K562 (cell line): ENCODE measurements at regions not wholly inside any gene's neighbourhood (a gene's known extent, or its start where the extent isn't known, plus 50 kb on each side); places are given as distances from the start of the nearest gene placed in this dataset.

Source experiments
- ATAC-seq: fragments of 200-7000 bp; cut with Tn5 transposase; 3 replicates; pipeline ENCODE4 v1.9.1; 2020; ENCODE audit warnings: moderate library complexity
- BruUV-seq: library from RNA; stranded (reverse); fragments of 400-500 nt; replicated peaks from 2 replicates; lab custom pipeline; 2021; lab: Mats Ljungman, UMichigan
- CTCF ChIA-PET: fragments of 300-600 bp; formaldehyde crosslinking; extraction: SDS; loops from one replicate; lab custom pipeline; 2021; ENCODE audit warnings: low intra/inter-chr PET ratio; lab: Yijun Ruan, JAX
- POLR2A ChIA-PET: fragments of 300-600, 350-650 bp; sonication (Branson Sonifier 250); formaldehyde crosslinking; extraction: SDS; loops from one replicate; lab custom pipeline; 2021; ENCODE audit warnings: antibody characterized with exemption, inconsistent platforms; lab: Yijun Ruan, JAX
- DNase-seq, 4 experiments: peaks; one replicate each; pipeline versions ENCODE4 v3.0.0 to v3.0.0-alpha.2; 2011 to 2018; ENCODE audit warnings: low spot score in 3 of 4, mixed read lengths in 3 of 4; ENCODE audit errors: extremely low read depth in 1 of 4
- FAIRE-seq: peaks from 2 replicates; lab custom pipeline; 2011; peaks lifted over from hg19 to GRCh38; lab: Jason Lieb, UNC
- H2AFZ ChIP-seq: 2 replicates; pipeline ENCODE4 v1.6.0; 2011; ENCODE audit warnings: low read depth, low read length, control low read depth, inconsistent platforms
- H3K27ac ChIP-seq: fragments of 200-600 bp; 3 replicates; pipeline ENCODE4 v1.8.0; 2011; ENCODE audit warnings: low read depth, mild to moderate bottlenecking, control low read depth, inconsistent platforms, low read length, moderate library complexity, mixed read lengths; ENCODE audit errors: extremely low read depth
- H3K27me3 ChIP-seq, 2 experiments: fragments of 300-600 bp in 1 of 2; 2 replicates in 1 of 2; 3 replicates in 1 of 2; pipeline versions ENCODE4 v1.6.0 to v1.8.0; 2011; ENCODE audit warnings: inconsistent platforms in 2 of 2, low read length in 2 of 2, mild to moderate bottlenecking in 1 of 2, mixed read lengths in 1 of 2, moderate library complexity in 1 of 2; ENCODE audit not compliant: control insufficient read depth in 2 of 2, insufficient read depth in 2 of 2
- H3K36me3 ChIP-seq: fragments of 300-600 bp; 3 replicates; pipeline ENCODE4 v1.8.0; 2011; ENCODE audit warnings: mild to moderate bottlenecking, low read length, inconsistent platforms; ENCODE audit not compliant: control insufficient read depth, insufficient read depth
- H3K4me1 ChIP-seq, 2 experiments: fragments of 200-600 bp in 1 of 2; replicated peaks in 1 of 2; 2 replicates in 1 of 2; 3 replicates in 1 of 2; pipeline versions ENCODE4 v1.5.1 to v1.8.0; 2011; ENCODE audit warnings: inconsistent platforms in 2 of 2, low read length in 2 of 2, mild to moderate bottlenecking in 1 of 2, mixed read lengths in 1 of 2, moderate library complexity in 1 of 2; ENCODE audit not compliant: control insufficient read depth in 2 of 2, insufficient read depth in 2 of 2
- H3K4me2 ChIP-seq: 2 replicates; pipeline ENCODE4 v1.6.1; 2011; ENCODE audit warnings: low read length, control low read depth, inconsistent platforms, mixed read lengths; ENCODE audit not compliant: insufficient read depth
- H3K4me3 ChIP-seq: fragments of 200-600 bp; sonication (generic), shearing (Covaris generic); 2 replicates; pipeline ENCODE4 v1.5.1; 2016; ENCODE audit warnings: control low read depth, inconsistent platforms
- H3K79me2 ChIP-seq: fragments of 200-600 bp; 3 replicates; pipeline ENCODE4 v1.8.0; 2011; ENCODE audit warnings: low read length, inconsistent platforms; ENCODE audit not compliant: control insufficient read depth, insufficient read depth
- H3K9ac ChIP-seq, 2 experiments: 2 replicates each; pipeline versions ENCODE4 v1.6.0 to v1.6.1; 2011; ENCODE audit warnings: low read depth in 2 of 2, low read length in 2 of 2, control low read depth in 1 of 2, inconsistent platforms in 1 of 2, mild to moderate bottlenecking in 1 of 2, mixed read lengths in 1 of 2; ENCODE audit not compliant: insufficient read depth in 1 of 2
- H3K9me1 ChIP-seq: one replicate; pipeline ENCODE4 v1.6.0; 2011; ENCODE audit warnings: inconsistent platforms, mild to moderate bottlenecking, low read length, moderate library complexity; ENCODE audit not compliant: control insufficient read depth, insufficient read depth
- H3K9me3 ChIP-seq: replicated peaks from 2 replicates; pipeline ENCODE4 v1.5.1; 2011; ENCODE audit warnings: low read depth, low read length, inconsistent platforms; ENCODE audit not compliant: control insufficient read depth, insufficient read depth
- H4K20me1 ChIP-seq: replicated peaks from 2 replicates; pipeline ENCODE4 v1.6.1; 2011; ENCODE audit warnings: low read length, inconsistent platforms, mixed read lengths; ENCODE audit not compliant: control insufficient read depth, insufficient read depth
- ATF7 ChIP-seq: fragments of 450-650 bp; IDR thresholded peaks from 2 replicates; pipeline ENCODE4 v1.7.1; 2014; ENCODE audit warnings: mild to moderate bottlenecking, moderate library complexity
- DNMT1 ChIP-seq: fragments of 450-650 bp; IDR thresholded peaks from 2 replicates; pipeline ENCODE4 v1.6.1; 2016; ENCODE audit warnings: antibody characterized with exemption, mild to moderate bottlenecking
- MEIS2 ChIP-seq: fragments of 450-650 bp; IDR thresholded peaks from 2 replicates; pipeline ENCODE4 v1.6.1; 2014; ENCODE audit warnings: mild to moderate bottlenecking; ENCODE audit not compliant: partially characterized antibody
- RAD51 ChIP-seq: fragments of 450-650 bp; IDR thresholded peaks from 2 replicates; pipeline ENCODE4 v1.7.1; 2016; ENCODE audit warnings: low read depth, mild to moderate bottlenecking, borderline replicate concordance
- SIRT6 ChIP-seq: IDR thresholded peaks from one replicate; pipeline ENCODE4 v1.6.1; 2012; ENCODE audit warnings: low read depth, mild to moderate bottlenecking, control low read depth, inconsistent platforms, low read length, moderate library complexity
- WGBS: fragments of 100-300 bp; shearing (Covaris generic); methylation state at CpG from one replicate; pipeline ENCODE4 v1.1.6; 2016; ENCODE audit warnings: low coverage, mixed read lengths; ENCODE audit not compliant: insufficient coverage; ENCODE audit errors: missing lambda C conversion rate; 5-methylcytosine and 5-hydroxymethylcytosine counted together
- in situ Hi-C: fragments of 300-500 bp; cut with MboI; formaldehyde crosslinking; loops from 4 replicates; pipeline ENCODE4 v1.15.0; 2018; ENCODE audit warnings: inconsistent platforms, mixed read lengths
- intact Hi-C: fragments of 100-400 bp; cut with micrococcal nuclease; formaldehyde crosslinking; loops from 2 replicates; pipeline ENCODE4 v1.14.2; 2022
- TF ChIP-seq, protein P1 (sequence below): fragments of 450-650 bp; IDR thresholded peaks from 2 replicates; pipeline ENCODE4 v1.6.1; 2018; ENCODE audit not compliant: partially characterized antibody
- TF ChIP-seq, protein P2 (sequence below): sonication (generic); formaldehyde crosslinking; IDR thresholded peaks from 2 replicates; pipeline ENCODE4 v1.8.1; 2023; ENCODE audit warnings: mild to moderate bottlenecking, missing genetic modification reagents
- TF ChIP-seq, protein P3 (sequence below): fragments of 250-450 bp; sonication (Bioruptor Pico); IDR thresholded peaks from 2 replicates; pipeline ENCODE4 v1.5.0; 2020; ENCODE audit warnings: mild to moderate bottlenecking, borderline replicate concordance

DNA sequence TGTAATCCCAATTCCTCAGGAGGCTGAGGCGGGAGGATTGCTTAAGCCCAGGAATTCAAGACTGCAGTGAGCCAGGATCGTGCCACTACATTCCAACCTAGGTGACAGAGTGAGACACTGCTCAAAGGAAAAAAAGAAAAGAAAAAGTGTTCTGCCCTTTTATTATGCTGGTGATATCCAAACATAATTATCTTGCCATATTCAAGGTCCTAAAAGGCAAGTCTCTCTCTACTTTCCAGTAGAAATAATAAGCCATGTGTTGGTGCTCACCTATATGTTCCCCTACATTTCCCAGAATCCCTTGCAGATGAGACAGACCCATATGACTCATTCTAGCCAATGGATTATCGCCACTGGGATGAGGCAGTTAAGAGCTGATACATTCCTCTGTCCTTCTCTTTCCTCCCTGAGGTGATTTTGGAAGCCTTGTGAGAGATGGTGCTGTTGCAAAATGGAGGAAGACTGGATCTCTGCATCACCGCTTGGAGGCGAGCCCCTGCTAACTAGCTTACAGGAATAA lies 58.3 kb upstream of the MRI1 start (continued):
- TF ChIP-seq, protein P1, sequence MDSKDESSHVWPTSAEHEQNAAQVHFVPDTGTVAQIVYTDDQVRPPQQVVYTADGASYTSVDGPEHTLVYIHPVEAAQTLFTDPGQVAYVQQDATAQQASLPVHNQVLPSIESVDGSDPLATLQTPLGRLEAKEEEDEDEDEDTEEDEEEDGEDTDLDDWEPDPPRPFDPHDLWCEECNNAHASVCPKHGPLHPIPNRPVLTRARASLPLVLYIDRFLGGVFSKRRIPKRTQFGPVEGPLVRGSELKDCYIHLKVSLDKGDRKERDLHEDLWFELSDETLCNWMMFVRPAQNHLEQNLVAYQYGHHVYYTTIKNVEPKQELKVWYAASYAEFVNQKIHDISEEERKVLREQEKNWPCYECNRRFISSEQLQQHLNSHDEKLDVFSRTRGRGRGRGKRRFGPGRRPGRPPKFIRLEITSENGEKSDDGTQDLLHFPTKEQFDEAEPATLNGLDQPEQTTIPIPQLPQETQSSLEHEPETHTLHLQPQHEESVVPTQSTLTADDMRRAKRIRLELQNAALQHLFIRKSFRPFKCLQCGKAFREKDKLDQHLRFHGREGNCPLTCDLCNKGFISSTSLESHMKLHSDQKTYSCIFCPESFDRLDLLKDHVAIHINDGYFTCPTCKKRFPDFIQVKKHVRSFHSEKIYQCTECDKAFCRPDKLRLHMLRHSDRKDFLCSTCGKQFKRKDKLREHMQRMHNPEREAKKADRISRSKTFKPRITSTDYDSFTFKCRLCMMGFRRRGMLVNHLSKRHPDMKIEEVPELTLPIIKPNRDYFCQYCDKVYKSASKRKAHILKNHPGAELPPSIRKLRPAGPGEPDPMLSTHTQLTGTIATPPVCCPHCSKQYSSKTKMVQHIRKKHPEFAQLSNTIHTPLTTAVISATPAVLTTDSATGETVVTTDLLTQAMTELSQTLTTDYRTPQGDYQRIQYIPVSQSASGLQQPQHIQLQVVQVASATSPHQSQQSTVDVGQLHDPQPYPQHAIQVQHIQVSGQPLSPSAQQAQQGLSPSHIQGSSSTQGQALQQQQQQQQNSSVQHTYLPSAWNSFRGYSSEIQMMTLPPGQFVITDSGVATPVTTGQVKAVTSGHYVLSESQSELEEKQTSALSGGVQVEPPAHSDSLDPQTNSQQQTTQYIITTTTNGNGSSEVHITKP: peak; percentile 94
- TF ChIP-seq ATF7: peak; percentile 60
- TF ChIP-seq RAD51: peak; percentile 56; the same call in 1 of the 2 replicates
- TF ChIP-seq MEIS2: no peak
- TF ChIP-seq, all 486 proteins: peak for 8

DNA sequence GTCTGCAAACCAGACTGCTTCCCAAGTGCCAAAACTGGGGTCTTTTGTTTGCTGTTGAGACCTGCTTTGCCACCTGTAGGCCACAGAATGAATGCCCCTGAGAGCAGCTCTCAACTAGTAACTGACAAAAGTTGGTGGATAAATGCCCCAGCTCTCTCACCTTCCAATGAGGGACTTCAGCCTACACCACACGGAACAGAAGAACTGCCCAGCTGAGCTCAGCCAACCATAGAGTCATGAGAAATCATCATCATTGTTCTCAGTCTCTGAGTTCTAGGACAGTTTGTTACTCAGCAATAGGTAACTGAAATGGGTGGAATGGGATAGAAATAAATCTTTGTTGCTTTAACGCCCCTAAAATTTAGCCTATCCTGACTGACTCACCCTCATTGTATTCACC lies 59.1 kb upstream of the MRI1 start:
- Histone ChIP-seq H3K4me2 (no peak overlapping the region), H3K36me3 (no peaks in the 10 kb centered on the region), H3K79me2 (no peaks in the 10 kb centered on the region), H3K4me1 (no peaks in the 10 kb centered on the region), H3K9me1 (no peaks in the 10 kb centered on the region), H2AFZ (no peak overlapping the region), H3K4me3 (no peak overlapping the region), H3K27me3 (peaks cover 0 to 24% of the 10 kb centered on the region in 2 experiments; a peak in 4 of 5 replicates), H3K9me3 (peaks cover 3% of the 10 kb centered on the region; the same call in 1 of the 2 replicates), H3K27ac (no peak overlapping the region), H3K9ac (no peak overlapping the region), H4K20me1 (no peaks in the 10 kb centered on the region)
- POLR2A ChIA-PET: no interaction called here
- no TSS peak for BruUV-seq
- ATAC-seq (no peak), DNase-seq (no peak), FAIRE-seq (no peak)
- 11% methylated on average over 2 of the region's 2 CpGs for WGBS
- in situ Hi-C loops: no loop called here
- intact Hi-C loops: no loop called here
- CTCF ChIA-PET: no interaction called here
- TF ChIP-seq, protein P2, sequence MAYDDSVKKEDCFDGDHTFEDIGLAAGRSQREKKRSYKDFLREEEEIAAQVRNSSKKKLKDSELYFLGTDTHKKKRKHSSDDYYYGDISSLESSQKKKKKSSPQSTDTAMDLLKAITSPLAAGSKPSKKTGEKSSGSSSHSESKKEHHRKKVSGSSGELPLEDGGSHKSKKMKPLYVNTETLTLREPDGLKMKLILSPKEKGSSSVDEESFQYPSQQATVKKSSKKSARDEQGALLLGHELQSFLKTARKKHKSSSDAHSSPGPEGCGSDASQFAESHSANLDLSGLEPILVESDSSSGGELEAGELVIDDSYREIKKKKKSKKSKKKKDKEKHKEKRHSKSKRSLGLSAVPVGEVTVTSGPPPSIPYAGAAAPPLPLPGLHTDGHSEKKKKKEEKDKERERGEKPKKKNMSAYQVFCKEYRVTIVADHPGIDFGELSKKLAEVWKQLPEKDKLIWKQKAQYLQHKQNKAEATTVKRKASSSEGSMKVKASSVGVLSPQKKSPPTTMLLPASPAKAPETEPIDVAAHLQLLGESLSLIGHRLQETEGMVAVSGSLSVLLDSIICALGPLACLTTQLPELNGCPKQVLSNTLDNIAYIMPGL: no peak
- TF ChIP-seq DNMT1 (no peak), SIRT6 (no peak)
- TF ChIP-seq, protein P3, sequence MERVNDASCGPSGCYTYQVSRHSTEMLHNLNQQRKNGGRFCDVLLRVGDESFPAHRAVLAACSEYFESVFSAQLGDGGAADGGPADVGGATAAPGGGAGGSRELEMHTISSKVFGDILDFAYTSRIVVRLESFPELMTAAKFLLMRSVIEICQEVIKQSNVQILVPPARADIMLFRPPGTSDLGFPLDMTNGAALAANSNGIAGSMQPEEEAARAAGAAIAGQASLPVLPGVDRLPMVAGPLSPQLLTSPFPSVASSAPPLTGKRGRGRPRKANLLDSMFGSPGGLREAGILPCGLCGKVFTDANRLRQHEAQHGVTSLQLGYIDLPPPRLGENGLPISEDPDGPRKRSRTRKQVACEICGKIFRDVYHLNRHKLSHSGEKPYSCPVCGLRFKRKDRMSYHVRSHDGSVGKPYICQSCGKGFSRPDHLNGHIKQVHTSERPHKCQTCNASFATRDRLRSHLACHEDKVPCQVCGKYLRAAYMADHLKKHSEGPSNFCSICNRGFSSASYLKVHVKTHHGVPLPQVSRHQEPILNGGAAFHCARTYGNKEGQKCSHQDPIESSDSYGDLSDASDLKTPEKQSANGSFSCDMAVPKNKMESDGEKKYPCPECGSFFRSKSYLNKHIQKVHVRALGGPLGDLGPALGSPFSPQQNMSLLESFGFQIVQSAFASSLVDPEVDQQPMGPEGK (CRISPR knock-in tag): no peak
